Spleen (tissue), 11 donors: ENCODE measurements at regions not wholly inside any gene's neighbourhood (a gene's known extent, or its start where the extent isn't known, plus 50 kb on each side); places are given as distances from the start of the nearest gene placed in this dataset.

Source experiments
- DNase-seq: peaks from one replicate; pipeline ENCODE4 v3.0.0-alpha.2; 2020
- H3K27ac ChIP-seq, 8 donors: fragments of 200-600 bp; sonication (generic) in 7 of 8; 1 replicate in 4 of 8; 2 replicates in 4 of 8; pipeline versions ENCODE4 v1.5.0 to v1.8.0; 2016 to 2021; ENCODE audit warnings: inconsistent platforms in 4 of 8, mild to moderate bottlenecking in 4 of 8, moderate library complexity in 1 of 8
- H3K27me3 ChIP-seq, 7 donors: fragments of 200-600 bp; sonication (generic) in 6 of 7; replicated peaks in 1 of 7; 1 replicate in 4 of 7; 2 replicates in 3 of 7; pipeline versions ENCODE4 v1.5.0 to v1.8.0; 2016 to 2021; ENCODE audit warnings: inconsistent platforms in 3 of 7, mild to moderate bottlenecking in 1 of 7
- H3K36me3 ChIP-seq, 6 donors: fragments of 200-600 bp; sonication (generic) in 5 of 6; 1 replicate in 4 of 6; 2 replicates in 2 of 6; pipeline versions ENCODE4 v1.5.0 to v1.8.0; 2016 to 2021; ENCODE audit warnings: inconsistent platforms in 2 of 6
- H3K4me1 ChIP-seq, 6 donors: fragments of 200-600 bp; sonication (generic) in 5 of 6; 1 replicate in 3 of 6; 2 replicates in 3 of 6; pipeline versions ENCODE4 v1.5.0 to v1.8.0; 2016 to 2021; ENCODE audit warnings: inconsistent platforms in 3 of 6
- H3K4me3 ChIP-seq, 8 donors: fragments of 200-600 bp; sonication (generic) in 7 of 8; 1 replicate in 4 of 8; 2 replicates in 4 of 8; pipeline versions ENCODE4 v1.5.0 to v1.8.0; 2016 to 2021; ENCODE audit warnings: inconsistent platforms in 4 of 8, mild to moderate bottlenecking in 4 of 8, moderate library complexity in 2 of 8
- H3K9me3 ChIP-seq, 8 donors: fragments of 200-600 bp; sonication (generic) in 7 of 8; 1 replicate in 4 of 8; 2 replicates in 4 of 8; pipeline versions ENCODE4 v1.5.0 to v1.8.0; 2016 to 2021; ENCODE audit warnings: inconsistent platforms in 4 of 8
- POLR2A ChIP-seq, 3 donors: fragments of 450-650 bp; IDR thresholded peaks; one replicate each; pipeline ENCODE4 v1.5.1; 2017; ENCODE audit warnings: antibody characterized with exemption in 3 of 3, mild to moderate bottlenecking in 1 of 3
- POLR2AphosphoS5 ChIP-seq, 3 donors: sonication (generic); formaldehyde crosslinking; IDR thresholded peaks; one replicate each; pipeline ENCODE4 v1.5.1; 2017; ENCODE audit warnings: antibody characterized with exemption in 3 of 3
- WGBS, 5 donors: extraction: QIAGEN DNeasy Blood & Tissue Kit in 3 of 5; methylation state at CpG; one replicate each; pipeline versions ENCODE4 v1.1.5 to v1.1.7; 2013 to 2018; 5-methylcytosine and 5-hydroxymethylcytosine counted together
- intact Hi-C: fragments of 100-400 bp; cut with DNase I; formaldehyde crosslinking; loops from one replicate; pipeline ENCODE4 v1.15.0; 2023; ENCODE audit warnings: low total_unique reads
- TF ChIP-seq, protein P1 (sequence below), 11 experiments: fragments of 200-600 bp in 7 of 11; fragments of 450-650 bp in 4 of 11; sonication (generic) in 4 of 11; IDR thresholded peaks in 8 of 11; conservative IDR thresholded peaks in 3 of 11; 1 replicate in 7 of 11; 2 replicates in 4 of 11; pipeline versions ENCODE4 v1.4.0 to v1.8.0; 2016 to 2021; ENCODE audit warnings: antibody characterized with exemption in 11 of 11, inconsistent platforms in 4 of 11, mild to moderate bottlenecking in 1 of 11
- donor health status: healthy with polysubstance abuse.
- donor health status: DM: no; HTN: no; CAD: no; lungs with moderate emphysema.
- donor health status: DM: no; HTN: no; CAD: no.
- donor health status: Bipolar disorder and iron deficiency.
- donor health status: healthy.
- donor health status: DM: no; HTN: no; CAD: no.
- donor health status: DM: yes; HTN: yes; CAD: no.

DNA sequence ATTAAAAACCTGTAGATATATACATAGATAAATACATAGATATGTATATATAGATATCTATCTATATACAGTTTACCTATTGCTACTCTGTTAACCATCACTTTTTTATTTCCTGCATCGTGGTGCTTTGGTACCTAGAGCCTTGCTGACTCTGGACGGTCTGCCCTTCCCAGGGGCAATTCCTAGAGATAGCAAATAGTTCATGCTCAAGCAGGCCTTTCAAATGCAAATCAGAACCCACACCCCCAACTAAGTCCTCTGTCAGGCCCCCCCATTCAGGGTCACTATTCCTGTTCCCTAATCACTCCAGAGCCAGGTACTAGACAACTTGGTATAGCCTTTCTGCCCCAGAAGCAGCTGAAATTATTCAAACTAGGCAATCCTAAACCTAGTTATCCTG is 273.5 kb upstream of the ADGRL3 start:
- TF ChIP-seq POLR2AphosphoS5 (IDR thresholded peaks at IDR 0.05) (no peak), POLR2A (IDR thresholded peaks at IDR 0.05) (no peak)
- TF ChIP-seq, protein P1, sequence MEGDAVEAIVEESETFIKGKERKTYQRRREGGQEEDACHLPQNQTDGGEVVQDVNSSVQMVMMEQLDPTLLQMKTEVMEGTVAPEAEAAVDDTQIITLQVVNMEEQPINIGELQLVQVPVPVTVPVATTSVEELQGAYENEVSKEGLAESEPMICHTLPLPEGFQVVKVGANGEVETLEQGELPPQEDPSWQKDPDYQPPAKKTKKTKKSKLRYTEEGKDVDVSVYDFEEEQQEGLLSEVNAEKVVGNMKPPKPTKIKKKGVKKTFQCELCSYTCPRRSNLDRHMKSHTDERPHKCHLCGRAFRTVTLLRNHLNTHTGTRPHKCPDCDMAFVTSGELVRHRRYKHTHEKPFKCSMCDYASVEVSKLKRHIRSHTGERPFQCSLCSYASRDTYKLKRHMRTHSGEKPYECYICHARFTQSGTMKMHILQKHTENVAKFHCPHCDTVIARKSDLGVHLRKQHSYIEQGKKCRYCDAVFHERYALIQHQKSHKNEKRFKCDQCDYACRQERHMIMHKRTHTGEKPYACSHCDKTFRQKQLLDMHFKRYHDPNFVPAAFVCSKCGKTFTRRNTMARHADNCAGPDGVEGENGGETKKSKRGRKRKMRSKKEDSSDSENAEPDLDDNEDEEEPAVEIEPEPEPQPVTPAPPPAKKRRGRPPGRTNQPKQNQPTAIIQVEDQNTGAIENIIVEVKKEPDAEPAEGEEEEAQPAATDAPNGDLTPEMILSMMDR (IDR thresholded peaks at IDR 0.05 in 8 of 11, conservative IDR thresholded peaks at IDR 0.05 in 3 of 11): no peak
- WGBS, 5 donors: 74 to 86% (median 80%) methylated on average over 2 of the region's 2 CpGs
- Histone ChIP-seq H3K36me3 (no peaks in the 10 kb centered on the region), H3K4me3 (no peak overlapping the region), H3K27me3 (no peaks in the 10 kb centered on the region), H3K27ac (no peak overlapping the region), H3K9me3 (peaks cover 0 to 10% (median 0%) of the 10 kb centered on the region in 8 donors), H3K4me1 (no peaks in the 10 kb centered on the region)
- no peak for DNase-seq
- intact Hi-C loops: no loop called here

DNA sequence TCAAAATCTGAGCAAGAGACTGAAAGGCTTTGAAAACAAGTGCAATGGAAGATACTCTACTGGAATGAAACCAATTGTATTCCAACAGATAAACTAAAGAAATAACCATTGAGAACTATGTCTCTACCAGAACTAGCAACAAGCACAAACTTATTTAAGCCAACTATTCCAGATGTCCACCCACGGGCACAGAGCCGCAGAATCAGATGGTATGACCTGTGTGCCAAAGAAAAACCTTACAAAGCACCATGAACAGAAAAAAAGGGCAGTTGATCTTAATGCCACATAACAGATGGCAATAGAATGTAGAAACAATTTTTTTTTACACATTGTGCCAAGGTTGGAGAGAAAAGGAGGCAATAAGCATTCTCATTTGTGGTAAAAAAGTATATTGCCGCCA is 269.3 kb upstream of the ADGRL3 start:
- no peaks in the 10 kb centered on the region for H3K36me3 ChIP-seq
- no peaks in the 10 kb centered on the region for H3K27me3 ChIP-seq

DNA sequence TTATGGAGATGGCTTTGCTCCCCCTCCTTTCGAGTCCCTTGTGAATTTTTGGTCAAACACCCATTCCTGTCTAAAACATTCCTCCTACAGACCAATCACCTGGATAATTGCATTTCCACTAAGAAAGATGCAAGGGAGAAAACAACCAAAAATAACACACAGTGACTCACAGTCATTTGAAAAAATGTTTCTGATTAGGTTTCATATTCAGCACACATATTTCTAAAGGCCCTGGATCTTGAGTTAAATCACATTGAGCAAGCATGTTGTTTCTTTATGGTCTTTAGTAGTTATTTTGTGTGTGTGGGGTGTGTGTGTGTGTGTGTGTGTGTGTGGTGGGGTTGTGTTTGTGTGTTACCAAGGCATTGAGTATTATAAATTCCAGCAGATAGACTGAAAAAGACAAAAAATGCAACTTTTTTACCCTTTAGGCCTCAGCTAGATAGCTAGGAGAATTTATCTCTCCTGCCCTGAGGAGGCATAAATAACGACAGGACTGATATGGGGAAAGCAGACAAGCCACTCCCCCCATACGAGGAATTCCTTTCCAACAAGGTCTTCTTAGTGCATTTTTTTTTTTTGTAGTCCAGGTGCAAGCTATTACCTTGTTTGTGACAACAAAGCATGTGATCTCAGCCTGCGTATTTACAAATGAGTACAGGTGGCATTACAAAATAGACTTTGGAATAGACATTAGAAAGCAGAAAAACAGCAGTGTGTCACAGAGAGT is 265.4 kb upstream of the ADGRL3 start:
- peaks cover 0 to 4% (median 0%) of the 10 kb centered on the region in 8 donors for H3K9me3 ChIP-seq
- DNase-seq: no peak
- intact Hi-C loops: no loop called here
- no peaks in the 10 kb centered on the region for H3K4me1 ChIP-seq
- 55 to 82% (median 68%) methylated on average over 4 of the region's 4 CpGs for WGBS, 5 donors
- no peak overlapping the region for H3K4me3 ChIP-seq
- TF ChIP-seq, protein P1 (IDR thresholded peaks at IDR 0.05 in 8 of 11, conservative IDR thresholded peaks at IDR 0.05 in 3 of 11): no peak
- TF ChIP-seq POLR2AphosphoS5 (IDR thresholded peaks at IDR 0.05): no peak
- TF ChIP-seq POLR2A (IDR thresholded peaks at IDR 0.05): no peak
- H3K36me3 ChIP-seq: no peaks in the 10 kb centered on the region
- no peaks in the 10 kb centered on the region for H3K27me3 ChIP-seq
- no peak overlapping the region for H3K27ac ChIP-seq

More for the DNA sequence above, 269.3 kb upstream of the ADGRL3 start:
- H3K27ac ChIP-seq: no peak overlapping the region
- H3K9me3 ChIP-seq: peaks cover 0 to 13% (median 0%) of the 10 kb centered on the region in 8 donors
- 84 to 94% (median 89%) methylated on average over 3 of the region's 3 CpGs for WGBS, 5 donors
- H3K4me3 ChIP-seq: no peak overlapping the region
- intact Hi-C loops: no loop called here
- no peaks in the 10 kb centered on the region for H3K4me1 ChIP-seq
- TF ChIP-seq POLR2A (IDR thresholded peaks at IDR 0.05) (no peak), POLR2AphosphoS5 (IDR thresholded peaks at IDR 0.05) (no peak)
- TF ChIP-seq, protein P1 (IDR thresholded peaks at IDR 0.05 in 8 of 11, conservative IDR thresholded peaks at IDR 0.05 in 3 of 11): no peak
- no peak for DNase-seq

DNA sequence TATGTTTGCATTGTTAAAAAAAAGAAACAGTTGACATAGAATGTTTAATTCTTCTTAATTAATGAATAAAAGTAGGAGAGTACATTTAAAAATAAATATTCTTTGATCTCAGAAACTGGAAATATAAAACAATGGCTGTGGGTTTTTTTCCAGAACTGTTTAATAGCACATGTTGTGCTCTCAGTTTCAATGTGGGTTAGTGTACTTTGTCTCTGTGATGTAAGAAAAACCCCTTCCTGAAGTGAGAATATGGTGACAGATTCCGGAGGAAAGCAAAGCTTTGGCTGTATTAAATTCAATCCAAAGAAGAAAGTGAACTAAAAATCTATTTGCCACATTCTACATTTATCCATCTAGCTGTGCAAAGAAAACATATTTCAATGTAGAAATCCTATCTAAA is 261.9 kb upstream of the ADGRL3 start:
- Histone ChIP-seq H3K9me3 (peaks cover 0 to 4% (median 0%) of the 10 kb centered on the region in 8 donors), H3K36me3 (no peaks in the 10 kb centered on the region), H3K27ac (no peak overlapping the region), H3K27me3 (no peaks in the 10 kb centered on the region), H3K4me1 (no peaks in the 10 kb centered on the region), H3K4me3 (no peak overlapping the region)
- DNase-seq: no peak
- WGBS, 5 donors: 49 to 85% (median 77%) methylated on average over 1 of the region's 1 CpG
- TF ChIP-seq, protein P1 (IDR thresholded peaks at IDR 0.05 in 8 of 11, conservative IDR thresholded peaks at IDR 0.05 in 3 of 11): no peak
- TF ChIP-seq POLR2AphosphoS5 (IDR thresholded peaks at IDR 0.05): no peak
- intact Hi-C loops: no loop called here
